ENCODE measurements at regions not wholly inside any gene's neighbourhood (a gene's known extent, or its start where the extent isn't known, plus 50 kb on each side); places are given as distances from the start of the nearest gene placed in this dataset.
"Not testable (repeated sequence)": the region's sequence is repeated elsewhere in the genome, so short reads cannot be mapped to it uniquely, and the experiment has no call there.

GRCh38 chr16:88150456-88151128, 199.4 kb downstream of the BANP start:
- not testable (repeated sequence) for TF ChIP-seq CTCF (conservative IDR thresholded peaks at IDR 0.05; ENCODE audit: low read depth, low read length); EZH2 (IDR thresholded peaks at IDR 0.05; ENCODE audit: borderline replicate concordance, low read depth, low read length, poor library complexity, severe bottlenecking)

Data from A673 (cell line).